ENCODE measurements at regions not wholly inside any gene's neighbourhood (a gene's known extent, or its start where the extent isn't known, plus 50 kb on each side); places are given as distances from the start of the nearest gene placed in this dataset.

- Histone ChIP-seq H3K4me1 (no peaks in the 10 kb centered on the region), H3K27me3 (ENCODE audit: low read depth) (no peaks in the 10 kb centered on the region), H3K36me3 (no peaks in the 10 kb centered on the region), H3K9me3 (no peaks in the 10 kb centered on the region), H3K4me3 (no peak overlapping the region), H3K27ac (no peak overlapping the region)
- intact Hi-C loops (cut with DNase I) = no loop called here
- DNase-seq (no peak), ATAC-seq (no peak)
- no peak for TF ChIP-seq CTCF (IDR thresholded peaks at IDR 0.05)
Measured at GRCh38 chr18:43887491-43887890, 610.2 kb upstream of the SYT4 start.

GRCh38 chr18:43888598-43888997 is 611.3 kb upstream of the SYT4 start:
- H3K27me3 ChIP-seq (ENCODE audit: low read depth) = no peaks in the 10 kb centered on the region
- H3K27ac ChIP-seq = no peak overlapping the region
- DNase-seq (no peak), ATAC-seq (no peak)
- H3K4me1 ChIP-seq = no peaks in the 10 kb centered on the region
- H3K9me3 ChIP-seq = no peaks in the 10 kb centered on the region
- intact Hi-C loops (cut with DNase I) = no loop called here
- H3K4me3 ChIP-seq = no peak overlapping the region
- no peak for TF ChIP-seq CTCF (IDR thresholded peaks at IDR 0.05)
- H3K36me3 ChIP-seq = no peaks in the 10 kb centered on the region

GRCh38 chr18:43893001-43893637 is 615.8 kb upstream of the SYT4 start:
- Histone ChIP-seq H3K9me3 (no peaks in the 10 kb centered on the region), H3K4me1 (no peaks in the 10 kb centered on the region), H3K4me3 (no peak overlapping the region), H3K27ac (no peak overlapping the region), H3K36me3 (no peaks in the 10 kb centered on the region), H3K27me3 (ENCODE audit: low read depth) (no peaks in the 10 kb centered on the region)
- intact Hi-C loops (cut with DNase I) = no loop called here
- no peak for TF ChIP-seq CTCF (IDR thresholded peaks at IDR 0.05)
- DNase-seq = no peak
- peak in 1 of 2 donors; percentile 14 for ATAC-seq

GRCh38 chr18:43904209-43904837 is 627.0 kb upstream of the SYT4 start:
- intact Hi-C loops (cut with DNase I) = no loop called here
- no peak for TF ChIP-seq CTCF (IDR thresholded peaks at IDR 0.05)

GRCh38 chr18:43914018-43914417 is 636.7 kb upstream of the SYT4 start:
- ATAC-seq (no peak), DNase-seq (no peak)
- intact Hi-C loops (cut with DNase I) = no loop called here
- TF ChIP-seq CTCF (IDR thresholded peaks at IDR 0.05) = no peak
- Histone ChIP-seq H3K9me3 (no peaks in the 10 kb centered on the region), H3K4me1 (no peaks in the 10 kb centered on the region), H3K27ac (no peak overlapping the region), H3K4me3 (no peak overlapping the region), H3K36me3 (no peaks in the 10 kb centered on the region), H3K27me3 (ENCODE audit: low read depth) (no peaks in the 10 kb centered on the region)

More at GRCh38 chr18:43904209-43904837, 627.0 kb upstream of the SYT4 start:
- Histone ChIP-seq H3K36me3 (no peaks in the 10 kb centered on the region), H3K27ac (no peak overlapping the region), H3K9me3 (no peaks in the 10 kb centered on the region), H3K4me1 (no peaks in the 10 kb centered on the region), H3K4me3 (no peak overlapping the region), H3K27me3 (ENCODE audit: low read depth) (no peaks in the 10 kb centered on the region)
- DNase-seq = no peak
- ATAC-seq = no peak

Data from lower lobe of right lung (tissue), 2 donors.